ENCODE measurements at regions not wholly inside any gene's neighbourhood (a gene's known extent, or its start where the extent isn't known, plus 50 kb on each side); places are given as distances from the start of the nearest gene placed in this dataset.

DNA sequence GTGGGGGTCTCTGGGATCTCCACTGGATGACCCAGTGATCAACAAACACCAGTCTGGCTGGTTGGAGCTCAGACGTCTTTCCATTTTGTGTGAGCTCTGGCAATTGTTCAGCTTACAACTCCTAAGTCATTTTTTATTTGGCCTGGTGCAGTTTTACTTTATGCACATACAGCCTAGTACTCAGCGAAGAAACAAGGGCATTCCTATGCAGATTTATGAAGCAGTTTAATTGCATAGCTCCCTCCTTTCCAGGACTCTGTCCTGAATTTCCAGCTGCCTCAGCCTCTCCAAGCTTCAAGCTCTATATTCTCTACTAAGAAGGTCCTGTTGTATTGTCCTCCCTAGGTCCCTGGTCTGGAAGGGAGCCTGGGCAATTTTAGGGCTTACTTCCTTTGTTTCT, 145.6 kb upstream of the GALNT17 start:
- DNase-seq (ENCODE audit: low read depth) = no peak

DNA sequence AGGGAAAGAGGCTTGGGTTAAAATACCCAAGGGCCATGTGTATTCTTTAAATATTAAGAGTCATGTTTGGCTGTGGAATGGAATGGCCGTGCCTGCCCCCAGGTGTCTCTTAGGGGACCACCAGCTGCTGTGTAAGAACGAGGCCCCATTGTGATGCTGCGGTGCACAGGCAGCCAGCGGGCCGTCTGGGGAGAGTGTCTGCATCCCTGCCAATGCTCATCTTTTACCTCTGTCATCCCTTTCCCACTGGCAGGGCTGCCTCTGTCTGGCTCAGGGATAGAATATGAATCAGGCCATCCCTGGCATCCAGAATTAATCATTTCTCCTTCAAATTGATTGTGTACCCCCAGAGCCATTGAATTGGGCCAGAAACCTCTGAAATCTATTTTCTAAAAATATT, 137.8 kb upstream of the GALNT17 start:
- DNase-seq (ENCODE audit: low read depth) = no peak

DNA sequence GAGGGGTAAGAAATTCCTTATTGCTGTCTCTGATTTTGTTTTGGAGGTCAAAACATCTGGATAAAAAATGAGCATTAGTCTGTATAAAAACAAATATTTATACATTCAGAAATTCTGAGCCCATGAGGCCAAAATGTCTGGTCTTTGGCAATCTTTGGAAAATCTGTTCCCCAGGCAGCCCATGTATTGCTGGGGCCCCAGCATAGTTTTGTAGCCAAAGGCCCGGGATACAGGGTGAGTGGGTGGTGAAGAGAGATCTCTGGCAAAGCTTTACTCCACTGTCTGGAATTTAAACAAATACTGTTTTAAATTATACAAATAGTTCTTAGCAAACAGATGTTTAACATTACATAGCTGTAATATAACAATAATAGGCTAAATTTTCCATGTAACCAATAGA, 134.7 kb upstream of the GALNT17 start:
- peak; percentile 10 for DNase-seq (ENCODE audit: low read depth)

DNA sequence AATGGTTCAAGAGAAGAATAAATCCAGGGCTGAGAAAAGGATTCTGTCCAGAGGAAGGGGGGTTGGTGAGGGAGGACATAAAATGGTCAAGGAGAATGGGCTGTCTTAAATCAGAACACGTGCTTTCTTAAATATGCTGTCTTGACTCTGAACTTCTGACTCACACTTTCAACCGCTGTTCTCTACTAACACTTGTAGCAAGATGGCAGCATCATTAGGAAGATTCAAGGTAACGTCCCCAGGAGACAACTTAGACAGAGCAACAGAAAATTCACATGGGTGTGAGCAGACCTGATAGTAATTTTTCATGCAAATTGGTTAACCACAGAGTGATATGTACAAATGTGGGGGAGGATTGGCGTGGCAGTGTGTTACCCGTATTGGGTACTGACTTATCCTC, 126.8 kb upstream of the GALNT17 start:
- DNase-seq (ENCODE audit: low read depth) = no peak

DNA sequence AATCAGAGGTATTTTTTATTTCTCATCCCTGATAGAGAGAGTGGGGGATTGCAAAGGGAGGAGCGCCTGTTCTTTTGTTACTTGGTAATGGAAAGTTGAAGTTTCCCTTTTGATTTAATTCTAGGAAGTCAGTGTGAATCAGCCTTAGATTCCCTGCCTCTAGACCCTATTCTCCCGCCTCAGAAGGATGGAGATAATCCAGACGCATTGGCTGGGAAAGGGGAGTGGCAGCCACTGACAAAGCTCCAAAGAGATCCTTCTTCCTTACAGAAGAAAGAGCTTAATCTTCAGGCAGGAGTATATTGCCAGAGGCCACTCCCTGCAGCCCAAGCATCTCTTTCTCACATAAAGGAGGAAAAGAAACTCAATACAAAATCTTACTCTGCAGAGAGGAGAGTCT, 122.3 kb upstream of the GALNT17 start:
- DNase-seq (ENCODE audit: low read depth) = no peak

DNA sequence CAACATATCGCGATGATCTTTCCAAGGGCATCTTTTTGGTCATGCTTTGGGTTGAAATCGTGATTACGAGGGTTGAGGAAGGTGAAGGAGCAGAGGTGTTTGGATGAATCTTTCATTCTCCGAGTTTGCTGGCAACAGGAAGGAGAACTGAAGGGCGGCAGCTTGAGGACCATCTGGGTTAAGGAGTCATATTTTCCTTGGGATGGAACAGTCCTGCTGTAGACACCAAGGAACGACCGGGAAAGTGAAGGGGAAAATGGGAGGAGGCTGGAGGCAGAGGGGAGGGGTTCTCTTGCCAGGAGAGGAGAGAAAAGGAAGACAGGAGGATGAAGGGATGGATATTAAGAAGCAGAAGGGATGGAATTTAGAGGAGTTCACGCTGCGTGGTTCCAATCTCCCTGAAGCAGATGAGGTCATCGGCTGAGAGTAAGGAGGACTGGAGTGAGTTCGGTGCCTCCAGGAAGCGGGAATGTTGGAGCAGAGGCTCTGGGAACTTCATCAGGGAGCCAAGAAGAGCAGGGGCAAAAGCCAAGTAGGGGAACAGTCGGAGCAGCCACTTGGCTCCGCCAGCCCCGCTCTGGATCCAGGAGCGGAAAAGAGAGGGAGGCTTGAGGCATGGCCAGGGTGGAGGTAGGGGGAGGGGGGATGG, 116.6 kb upstream of the GALNT17 start:
- no peak for DNase-seq (ENCODE audit: low read depth)

DNA sequence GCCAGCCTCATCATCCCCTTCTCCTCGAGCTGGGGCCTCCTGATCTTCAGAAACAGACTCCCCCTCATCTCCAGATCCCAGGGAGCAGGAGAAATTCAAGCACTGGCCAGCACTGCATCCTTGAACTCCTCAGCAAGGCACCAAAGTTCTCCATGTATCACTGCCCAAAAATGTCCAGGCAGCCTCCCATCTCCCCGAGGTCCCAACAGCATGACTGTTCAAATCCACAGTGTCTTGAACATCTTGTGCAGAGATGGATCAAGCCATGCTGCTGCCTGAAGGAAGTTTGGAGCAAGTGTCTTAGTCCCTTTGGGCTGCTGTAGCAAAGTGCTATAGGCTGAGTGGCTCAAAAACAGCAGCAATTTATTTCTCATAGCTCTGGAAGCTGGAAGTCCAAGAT, 115.5 kb upstream of the GALNT17 start:
- DNase-seq (ENCODE audit: low read depth) = no peak

DNA sequence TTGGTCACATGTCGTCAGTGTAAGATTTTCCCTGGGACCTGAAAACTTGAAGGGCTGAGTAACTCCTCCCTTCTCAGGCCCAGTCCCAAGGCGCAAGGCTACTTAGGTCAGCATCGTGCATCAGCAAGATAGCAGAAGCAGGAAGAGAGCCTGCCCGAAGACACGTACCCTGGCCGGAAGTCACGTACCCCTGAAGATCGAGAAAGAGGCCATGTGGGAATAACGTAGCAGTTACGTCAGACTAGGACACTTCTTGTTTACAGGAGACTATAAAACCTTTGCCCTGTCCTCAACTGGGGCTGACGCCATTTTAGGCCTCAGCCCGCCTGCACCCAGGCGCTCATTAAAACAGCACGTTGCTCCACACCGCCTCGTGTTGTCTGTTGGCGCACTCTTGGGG, 114.3 kb upstream of the GALNT17 start:
- DNase-seq (ENCODE audit: low read depth) = no peak

DNA sequence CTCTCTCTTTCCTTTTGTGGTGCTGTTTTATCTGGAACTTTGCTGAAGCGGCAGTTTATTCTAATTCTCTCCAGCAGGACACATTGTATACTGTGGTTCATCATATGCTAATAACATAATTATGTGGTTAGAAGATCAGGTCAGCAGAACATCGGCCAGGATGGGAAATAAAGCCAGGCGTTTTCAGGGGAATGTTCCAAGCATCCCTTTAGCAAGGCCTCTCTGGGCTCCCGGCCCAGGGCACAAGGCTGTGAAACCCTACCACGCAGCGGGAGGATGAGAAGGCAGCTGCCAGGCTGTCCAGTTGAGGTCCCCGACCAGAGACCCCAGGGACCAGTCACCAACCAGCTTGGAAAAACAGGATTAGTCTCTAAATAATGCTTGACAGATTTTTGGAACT, 112.2 kb upstream of the GALNT17 start:
- no peak for DNase-seq (ENCODE audit: low read depth)

DNA sequence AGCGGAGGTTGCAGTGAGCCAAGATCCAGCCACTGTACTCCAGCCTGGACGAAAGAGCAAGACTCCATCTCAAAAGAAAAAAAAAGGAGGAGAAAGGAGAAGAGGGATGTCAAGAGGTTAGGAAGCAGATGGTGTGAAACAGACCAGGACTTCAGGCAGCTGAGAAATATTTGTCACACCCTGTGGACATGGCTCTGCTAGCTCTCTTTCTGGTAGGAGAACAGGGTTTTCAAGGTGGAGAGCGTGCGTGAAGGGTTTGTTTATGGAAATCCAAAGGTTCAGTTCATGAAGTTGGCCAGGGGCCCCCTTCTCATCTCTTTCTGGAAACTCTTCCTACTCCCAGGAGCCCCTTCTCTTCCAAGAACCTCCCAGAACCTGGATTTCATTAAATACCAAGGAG, 110.8 kb upstream of the GALNT17 start:
- no peak for DNase-seq (ENCODE audit: low read depth)

DNA sequence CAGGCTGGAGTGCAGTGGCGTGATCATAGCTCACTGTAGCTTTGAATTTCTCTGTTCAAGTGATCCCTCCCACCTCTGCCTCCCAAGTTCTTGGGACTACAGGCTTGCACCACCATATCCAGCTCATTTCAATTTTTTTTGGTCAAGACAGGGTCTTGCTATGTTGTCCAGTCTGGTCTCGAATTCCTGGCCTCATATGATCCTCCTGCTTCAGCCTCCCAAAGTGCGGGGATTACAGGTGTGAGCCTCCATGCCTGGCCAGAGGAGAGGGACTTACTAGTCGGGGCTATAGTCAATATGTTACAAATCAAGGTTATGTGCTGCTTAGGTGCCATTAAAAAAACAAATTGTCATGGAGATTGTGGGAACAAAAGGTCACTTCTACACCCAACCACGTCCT, 105.3 kb upstream of the GALNT17 start:
- no peak for DNase-seq (ENCODE audit: low read depth)

DNA sequence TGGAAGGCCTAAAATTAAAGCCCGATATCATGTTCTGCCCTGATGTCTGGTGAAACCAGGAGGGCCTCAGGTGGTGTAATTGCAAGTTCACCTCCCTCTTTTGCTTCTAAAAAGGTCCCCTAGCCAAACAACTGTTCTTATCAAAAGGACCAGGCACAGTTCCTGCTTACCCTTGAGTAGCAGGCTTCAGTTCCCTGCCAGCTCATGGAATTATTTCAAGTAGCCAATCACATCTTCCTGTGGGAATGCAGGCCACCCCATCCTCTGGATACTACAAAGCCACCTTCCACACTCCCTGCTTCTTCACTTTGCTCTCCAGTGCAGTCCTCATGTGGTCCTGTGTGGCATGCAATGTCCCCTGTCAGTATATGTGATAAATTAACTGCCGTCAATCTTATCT, 97.7 kb upstream of the GALNT17 start:
- DNase-seq (ENCODE audit: low read depth) = no peak

DNA sequence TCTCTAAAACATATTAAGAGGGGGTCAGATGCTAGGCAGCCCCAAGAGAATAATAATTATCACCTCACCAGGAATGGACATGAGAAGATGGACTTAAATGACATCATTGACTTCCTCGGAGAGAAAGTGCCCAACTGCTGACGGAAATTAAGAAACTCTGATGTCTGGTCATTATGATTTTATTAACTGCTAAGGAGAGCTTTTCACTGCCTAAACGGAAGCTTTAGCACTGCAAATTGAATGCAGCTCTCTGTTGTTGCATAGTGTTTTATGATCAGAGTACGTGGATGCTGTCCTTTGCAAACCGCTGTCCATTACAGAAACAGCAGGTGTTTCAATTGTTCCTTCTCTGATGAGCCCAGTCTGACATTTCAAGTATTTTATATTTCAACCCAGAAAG, 89.4 kb upstream of the GALNT17 start:
- no peak for DNase-seq (ENCODE audit: low read depth)

DNA sequence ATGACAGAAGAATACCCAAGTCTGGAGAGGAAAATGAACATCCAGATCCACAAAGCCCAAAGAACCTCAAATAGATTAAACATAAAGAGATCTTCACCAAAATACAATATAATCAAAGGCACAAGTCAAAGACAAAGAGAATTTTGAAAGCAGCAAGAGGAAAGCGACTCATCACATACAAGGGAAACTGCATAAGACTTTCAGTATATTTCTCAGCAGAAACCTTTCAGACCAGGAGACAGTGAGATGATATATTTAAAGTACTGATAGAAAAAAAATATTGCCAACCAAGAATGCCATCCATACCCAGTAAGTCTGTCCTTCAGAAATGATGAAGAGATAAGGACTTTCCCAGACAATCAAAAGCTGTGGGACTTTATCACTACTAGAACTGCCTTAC, 81.5 kb upstream of the GALNT17 start:
- DNase-seq (ENCODE audit: low read depth) = no peak

DNA sequence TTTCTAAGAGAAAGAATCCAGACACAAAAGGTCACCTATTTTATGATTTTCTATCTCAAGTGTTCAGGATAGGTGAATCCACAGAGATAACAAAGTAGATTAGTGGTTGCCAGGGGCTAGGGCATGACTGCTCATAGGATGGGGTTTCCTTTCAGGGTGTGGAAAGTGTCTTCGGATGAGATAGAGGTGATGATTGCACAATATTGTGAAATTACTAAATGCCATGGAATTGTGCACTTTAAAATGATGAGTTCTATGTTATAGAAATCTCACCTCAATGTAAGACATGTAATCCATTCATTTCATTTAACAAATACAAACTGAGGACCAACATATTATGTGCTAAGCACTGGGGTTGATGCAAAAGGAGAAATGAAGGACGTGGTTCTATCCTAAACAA, 76.4 kb upstream of the GALNT17 start:
- no peak for DNase-seq (ENCODE audit: low read depth)

DNA sequence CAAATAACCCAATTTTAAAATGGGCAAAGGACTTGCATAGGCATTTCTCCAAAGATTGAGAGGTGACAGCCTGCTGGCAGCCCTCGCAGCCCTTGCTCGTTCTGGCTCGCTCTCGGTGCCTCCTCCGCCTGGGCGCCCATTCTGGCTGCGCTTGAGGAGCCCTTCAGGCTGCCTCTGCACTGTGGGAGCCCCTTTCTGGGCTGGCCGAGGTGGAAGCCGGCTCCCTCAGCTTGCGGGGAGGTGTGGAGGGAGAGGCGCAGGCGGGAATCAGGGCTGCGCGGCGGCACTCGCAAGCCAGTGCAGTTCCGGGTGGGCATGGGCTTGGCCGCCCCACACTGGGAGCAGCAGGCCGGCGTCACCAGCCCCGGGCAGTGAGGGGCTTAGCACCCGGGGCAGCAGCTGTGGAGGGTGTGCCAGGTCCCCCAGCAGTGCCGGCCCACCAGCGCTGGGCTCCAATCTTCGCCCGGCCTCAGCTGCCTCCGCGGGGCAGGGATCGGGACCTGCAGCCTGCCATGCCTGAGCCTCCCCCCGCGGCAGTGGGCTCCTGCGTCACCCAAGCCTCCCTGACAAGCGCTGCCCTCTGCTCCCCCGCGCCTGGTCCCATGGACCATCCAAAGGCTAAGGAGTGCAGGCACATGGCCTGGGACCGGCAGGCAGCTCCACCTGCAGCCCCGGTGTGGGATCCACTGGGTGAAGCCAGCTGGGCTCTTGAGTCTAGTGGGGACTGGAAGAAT, 54.0 kb upstream of the GALNT17 start:
- DNase-seq (ENCODE audit: low read depth) = no peak
